DOHH2 (cell line): ENCODE measurements at regions not wholly inside any gene's neighbourhood (a gene's known extent, or its start where the extent isn't known, plus 50 kb on each side); places are given as distances from the start of the nearest gene placed in this dataset.

Source experiments
- EZH2phosphoT487 ChIP-seq: fragments of 200-600 bp; sonication (generic); IDR thresholded peaks from 2 replicates; pipeline ENCODE4 v1.6.1; 2017; ENCODE audit warnings: borderline replicate concordance, mild to moderate bottlenecking, antibody characterized with exemption, low read length, moderate library complexity, mixed read lengths
- TF ChIP-seq, protein P1 (sequence below): fragments of 200-600 bp; sonication (generic); IDR thresholded peaks from one replicate; pipeline ENCODE4 v1.5.1; 2014; ENCODE audit warnings: antibody characterized with exemption, mild to moderate bottlenecking, low read depth, low read length; ENCODE audit not compliant: poor library complexity, severe bottlenecking

GRCh38 chr9:88828018-88828417 is 163.2 kb upstream of the S1PR3 start:
- TF ChIP-seq EZH2phosphoT487 = no peak
- TF ChIP-seq, protein P1, sequence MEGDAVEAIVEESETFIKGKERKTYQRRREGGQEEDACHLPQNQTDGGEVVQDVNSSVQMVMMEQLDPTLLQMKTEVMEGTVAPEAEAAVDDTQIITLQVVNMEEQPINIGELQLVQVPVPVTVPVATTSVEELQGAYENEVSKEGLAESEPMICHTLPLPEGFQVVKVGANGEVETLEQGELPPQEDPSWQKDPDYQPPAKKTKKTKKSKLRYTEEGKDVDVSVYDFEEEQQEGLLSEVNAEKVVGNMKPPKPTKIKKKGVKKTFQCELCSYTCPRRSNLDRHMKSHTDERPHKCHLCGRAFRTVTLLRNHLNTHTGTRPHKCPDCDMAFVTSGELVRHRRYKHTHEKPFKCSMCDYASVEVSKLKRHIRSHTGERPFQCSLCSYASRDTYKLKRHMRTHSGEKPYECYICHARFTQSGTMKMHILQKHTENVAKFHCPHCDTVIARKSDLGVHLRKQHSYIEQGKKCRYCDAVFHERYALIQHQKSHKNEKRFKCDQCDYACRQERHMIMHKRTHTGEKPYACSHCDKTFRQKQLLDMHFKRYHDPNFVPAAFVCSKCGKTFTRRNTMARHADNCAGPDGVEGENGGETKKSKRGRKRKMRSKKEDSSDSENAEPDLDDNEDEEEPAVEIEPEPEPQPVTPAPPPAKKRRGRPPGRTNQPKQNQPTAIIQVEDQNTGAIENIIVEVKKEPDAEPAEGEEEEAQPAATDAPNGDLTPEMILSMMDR = no peak
